Muscle of leg (tissue), 3 donors: ENCODE measurements at regions not wholly inside any gene's neighbourhood (a gene's known extent, or its start where the extent isn't known, plus 50 kb on each side); places are given as distances from the start of the nearest gene placed in this dataset.
A peak's percentile ranks its signal among the peaks of the same experiment; 100 is the strongest.

ENCODE experiments used
- DNase-seq: peaks from one replicate; pipeline ENCODE4 v3.0.0; 2013
- H3K27ac ChIP-seq: one replicate; pipeline ENCODE4 v1.5.1; 2013; ENCODE audit warnings: mild to moderate bottlenecking, low read length, control low read depth
- H3K27me3 ChIP-seq: one replicate; pipeline ENCODE4 v1.6.1; 2013; ENCODE audit warnings: low read length; ENCODE audit not compliant: control insufficient read depth, insufficient read depth
- H3K36me3 ChIP-seq: one replicate; pipeline ENCODE4 v1.6.1; 2013; ENCODE audit warnings: low read length; ENCODE audit not compliant: control insufficient read depth, insufficient read depth
- H3K4me1 ChIP-seq: one replicate; pipeline ENCODE4 v1.6.1; 2013; ENCODE audit warnings: low read length; ENCODE audit not compliant: control insufficient read depth, insufficient read depth
- H3K4me3 ChIP-seq: one replicate; pipeline ENCODE4 v1.5.1; 2013; ENCODE audit warnings: low read length, control low read depth
- H3K9me3 ChIP-seq: replicated peaks from 2 replicates; pipeline ENCODE4 v1.6.1; 2013; ENCODE audit warnings: low read depth, low read length; ENCODE audit not compliant: control insufficient read depth
- WGBS: methylation state at CpG from one replicate; pipeline ENCODE4 v1.1.5; 2013; ENCODE audit warnings: missing lambda C conversion rate; ENCODE audit not compliant: insufficient coverage; 5-methylcytosine and 5-hydroxymethylcytosine counted together

GRCh38 chr6:113405326-113406047, 451.7 kb upstream of the MARCKS start:
- Histone ChIP-seq H3K27ac (no peak overlapping the region), H3K36me3 (no peaks in the 10 kb centered on the region), H3K4me1 (no peaks in the 10 kb centered on the region), H3K9me3 (no peaks in the 10 kb centered on the region), H3K27me3 (no peaks in the 10 kb centered on the region), H3K4me3 (no peak overlapping the region)
- DNase-seq = no peak

GRCh38 chr6:113406048-113406695, 451.0 kb upstream of the MARCKS start:
- no peak for DNase-seq
- no peaks in the 10 kb centered on the region for H3K27me3 ChIP-seq
- no peaks in the 10 kb centered on the region for H3K9me3 ChIP-seq
- whole genome bisulfite sequencing = 77% methylated on average over 2 of the region's 4 CpGs
- no peak overlapping the region for H3K27ac ChIP-seq
- H3K4me3 ChIP-seq = no peak overlapping the region
- no peaks in the 10 kb centered on the region for H3K4me1 ChIP-seq
- no peaks in the 10 kb centered on the region for H3K36me3 ChIP-seq

GRCh38 chr6:113411011-113411410, 446.1 kb upstream of the MARCKS start:
- no peaks in the 10 kb centered on the region for H3K4me1 ChIP-seq
- no peak for DNase-seq
- H3K27ac ChIP-seq = no peak overlapping the region

GRCh38 chr6:113412589-113413357, 444.4 kb upstream of the MARCKS start:
- no peaks in the 10 kb centered on the region for H3K4me1 ChIP-seq
- H3K27me3 ChIP-seq = no peaks in the 10 kb centered on the region
- H3K36me3 ChIP-seq = no peaks in the 10 kb centered on the region
- no peak for DNase-seq
- no CpG with 5 or more reads among the region's 1 CpG for WGBS
- H3K9me3 ChIP-seq = no peaks in the 10 kb centered on the region
- H3K4me3 ChIP-seq = no peak overlapping the region
- H3K27ac ChIP-seq = no peak overlapping the region

More at GRCh38 chr6:113411011-113411410, 446.1 kb upstream of the MARCKS start:
- H3K9me3 ChIP-seq = no peaks in the 10 kb centered on the region
- H3K36me3 ChIP-seq = no peaks in the 10 kb centered on the region
- H3K4me3 ChIP-seq = no peak overlapping the region
- no peaks in the 10 kb centered on the region for H3K27me3 ChIP-seq

GRCh38 chr6:113414511-113414910, 442.6 kb upstream of the MARCKS start:
- no CpG with 5 or more reads among the region's 3 CpGs for WGBS
- Histone ChIP-seq H3K36me3 (no peaks in the 10 kb centered on the region), H3K27ac (no peak overlapping the region), H3K9me3 (no peaks in the 10 kb centered on the region), H3K4me1 (no peaks in the 10 kb centered on the region), H3K27me3 (no peaks in the 10 kb centered on the region), H3K4me3 (no peak overlapping the region)
- no peak for DNase-seq

GRCh38 chr6:113416170-113416569, 441.0 kb upstream of the MARCKS start:
- H3K27ac ChIP-seq = no peak overlapping the region
- H3K9me3 ChIP-seq = no peaks in the 10 kb centered on the region
- no peaks in the 10 kb centered on the region for H3K4me1 ChIP-seq
- DNase-seq = no peak
- H3K27me3 ChIP-seq = no peaks in the 10 kb centered on the region
- H3K4me3 ChIP-seq = no peak overlapping the region
- WGBS = no CpG with 5 or more reads among the region's 1 CpG
- no peaks in the 10 kb centered on the region for H3K36me3 ChIP-seq

- no CpG with 5 or more reads among the region's 1 CpG for whole genome bisulfite sequencing
- Histone ChIP-seq H3K27ac (no peak overlapping the region), H3K27me3 (no peaks in the 10 kb centered on the region)
Observed at GRCh38 chr6:113420290-113420689, 436.9 kb upstream of the MARCKS start.

GRCh38 chr6:113421997-113422396, 435.1 kb upstream of the MARCKS start:
- Histone ChIP-seq H3K36me3 (no peaks in the 10 kb centered on the region), H3K27ac (no peak overlapping the region), H3K4me3 (no peak overlapping the region), H3K27me3 (no peaks in the 10 kb centered on the region), H3K4me1 (no peaks in the 10 kb centered on the region), H3K9me3 (no peaks in the 10 kb centered on the region)
- WGBS = no CpG with 5 or more reads among the region's 1 CpG
- no peak for DNase-seq

More at GRCh38 chr6:113420290-113420689, 436.9 kb upstream of the MARCKS start:
- Histone ChIP-seq H3K36me3 (no peaks in the 10 kb centered on the region), H3K4me1 (no peaks in the 10 kb centered on the region), H3K9me3 (no peaks in the 10 kb centered on the region), H3K4me3 (no peak overlapping the region)
- no peak for DNase-seq

GRCh38 chr6:113423956-113424355, 433.2 kb upstream of the MARCKS start:
- no peak overlapping the region for H3K4me3 ChIP-seq
- no peaks in the 10 kb centered on the region for H3K4me1 ChIP-seq
- no peaks in the 10 kb centered on the region for H3K27me3 ChIP-seq
- no peaks in the 10 kb centered on the region for H3K9me3 ChIP-seq
- no CpG with 5 or more reads among the region's 1 CpG for WGBS
- no peak overlapping the region for H3K27ac ChIP-seq
- peak; percentile 16 for DNase-seq
- no peaks in the 10 kb centered on the region for H3K36me3 ChIP-seq

GRCh38 chr6:113425977-113426660, 431.0 kb upstream of the MARCKS start:
- Histone ChIP-seq H3K36me3 (no peaks in the 10 kb centered on the region), H3K9me3 (no peaks in the 10 kb centered on the region), H3K27me3 (no peaks in the 10 kb centered on the region), H3K27ac (no peak overlapping the region), H3K4me3 (no peak overlapping the region), H3K4me1 (no peaks in the 10 kb centered on the region)
- no peak for DNase-seq
- no CpG with 5 or more reads among the region's 3 CpGs for WGBS
